ENCODE measurements at regions not wholly inside any gene's neighbourhood (a gene's known extent, or its start where the extent isn't known, plus 50 kb on each side); places are given as distances from the start of the nearest gene placed in this dataset.

GRCh38 chrX:137432609-137433008, 133.3 kb upstream of the ZIC3 start:
- peak; percentile 66 for TF ChIP-seq CTCF (IDR thresholded peaks at IDR 0.05)
- no peak for TF ChIP-seq ZFX (IDR thresholded peaks at IDR 0.05; ENCODE audit: borderline replicate concordance)
